Left cardiac atrium (tissue), 4 donors: ENCODE measurements at regions not wholly inside any gene's neighbourhood (a gene's known extent, or its start where the extent isn't known, plus 50 kb on each side); places are given as distances from the start of the nearest gene placed in this dataset.
"Not testable (repeated sequence)": the region's sequence is repeated elsewhere in the genome, so short reads cannot be mapped to it uniquely, and the experiment has no call there.

ENCODE experiments used
- ATAC-seq, 2 donors: fragments of 200-7000 bp; cut with Tn5 transposase; one replicate each; pipeline ENCODE4 v1.9.1; 2020; ENCODE audit warnings: mild to moderate bottlenecking in 2 of 2, moderate library complexity in 2 of 2
- DNase-seq: peaks from one replicate; pipeline ENCODE4 v3.0.0-alpha.2; 2020
- intact Hi-C, 2 donors: fragments of 100-400 bp; cut with DNase I; formaldehyde crosslinking; loops; one replicate each; pipeline versions ENCODE4 v1.14.1 to v1.15.1; 2022 to 2023
- donor health status: DM: no; HTN: yes; CAD: no.
- donor health status: DM: no; HTN: yes; CAD: no; lungs with severe emphysema.
- donor health status: DM: yes; HTN: yes; CAD: no.
- donor health status: Dilated cardiomyopathy.

GRCh38 chr11:101226617-101227016 is 97.0 kb upstream of the PGR start:
- no peak for DNase-seq
- no peak for ATAC-seq
- intact Hi-C loops = no loop called here

GRCh38 chr11:101224221-101224620 is 94.6 kb upstream of the PGR start:
- intact Hi-C loops = no loop called here
- no peak for DNase-seq
- ATAC-seq = no peak

GRCh38 chr11:101218091-101218490 is 88.5 kb upstream of the PGR start:
- intact Hi-C loops, DNase-seq, ATAC-seq: not testable (repeated sequence)

GRCh38 chr11:101216091-101216490 is 86.5 kb upstream of the PGR start:
- intact Hi-C loops, ATAC-seq, DNase-seq: not testable (repeated sequence)

GRCh38 chr11:101215069-101215468 is 85.5 kb upstream of the PGR start:
- DNase-seq = no peak
- intact Hi-C loops = no loop called here
- no peak for ATAC-seq

- ATAC-seq = no peak
- intact Hi-C loops = no loop called here
- no peak for DNase-seq
Observed at GRCh38 chr11:101211407-101211975, 81.9 kb upstream of the PGR start.

GRCh38 chr11:101202614-101203013 is 73.0 kb upstream of the PGR start:
- DNase-seq (no peak), ATAC-seq (no peak)
- intact Hi-C loops = no loop called here

GRCh38 chr11:101199416-101199815 is 69.8 kb upstream of the PGR start:
- DNase-seq = no peak
- intact Hi-C loops = no loop called here
- no peak for ATAC-seq

- DNase-seq (no peak), ATAC-seq (no peak)
- intact Hi-C loops = no loop called here
Observed at GRCh38 chr11:101195294-101195693, 65.7 kb upstream of the PGR start.

- DNase-seq (no peak), ATAC-seq (no peak)
- intact Hi-C loops = no loop called here
Observed at GRCh38 chr11:101188801-101189200, 59.2 kb upstream of the PGR start.

- intact Hi-C loops = no loop called here
- DNase-seq = no peak
- ATAC-seq = peak in 1 of 2 donors; percentile 41
Observed at GRCh38 chr11:101188173-101188572, 58.6 kb upstream of the PGR start.

GRCh38 chr11:101187748-101188147 is 58.1 kb upstream of the PGR start:
- intact Hi-C loops = no loop called here
- ATAC-seq = no peak
- DNase-seq = no peak

GRCh38 chr11:101185985-101186384 is 56.4 kb upstream of the PGR start:
- ATAC-seq = no peak
- intact Hi-C loops = no loop called here
- DNase-seq = no peak

- intact Hi-C loops = no loop called here
- DNase-seq = no peak
- no peak for ATAC-seq
Observed at GRCh38 chr11:101182467-101182866, 52.9 kb upstream of the PGR start.

- DNase-seq (no peak), ATAC-seq (no peak)
- intact Hi-C loops = no loop called here
Observed at GRCh38 chr11:101180481-101180880, 50.9 kb upstream of the PGR start.
